K562 (cell line): ENCODE measurements at regions not wholly inside any gene's neighbourhood (a gene's known extent, or its start where the extent isn't known, plus 50 kb on each side); places are given as distances from the start of the nearest gene placed in this dataset.

Experiments
- POLR2A ChIP-seq: fragments of 450-650 bp; conservative IDR thresholded peaks from 2 replicates; pipeline ENCODE4 v1.6.1; 2016
- TBP ChIP-seq: optimal IDR thresholded peaks from 2 replicates; pipeline ENCODE3; 2011; ENCODE audit warnings: low read depth, low read length, improper control_type of control experiment
- TF ChIP-seq, protein P1 (sequence below), 2 experiments: fragments of 450-650 bp in 1 of 2; IDR thresholded peaks; 2 replicates each; pipeline ENCODE4 v1.6.1; 2011 to 2017; ENCODE audit warnings: low read depth in 2 of 2, antibody characterized with exemption in 1 of 2, borderline replicate concordance in 1 of 2, low read length in 1 of 2, mild to moderate bottlenecking in 1 of 2, mixed read lengths in 1 of 2; ENCODE audit not compliant: control insufficient read depth in 1 of 2

DNA sequence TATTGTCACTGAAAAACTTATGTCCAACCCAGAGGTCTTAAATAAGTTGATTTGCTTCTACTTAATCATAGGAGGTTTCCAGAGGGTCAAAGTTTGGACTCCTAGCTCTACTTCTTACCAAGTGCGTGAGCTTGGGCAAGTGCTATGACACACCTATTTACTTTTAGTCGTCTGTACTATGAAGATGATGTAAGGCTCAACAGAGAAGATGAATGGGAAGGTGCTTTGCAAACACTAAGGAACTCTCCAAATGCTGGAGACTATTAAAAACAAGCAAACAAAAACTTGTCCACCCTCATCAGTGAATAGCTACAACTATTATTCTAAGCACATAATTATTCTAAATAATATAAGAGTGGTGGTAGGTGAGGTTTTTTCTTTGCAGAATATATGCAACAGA is 232.3 kb upstream of the USP24 start:
- TF ChIP-seq, protein P1, sequence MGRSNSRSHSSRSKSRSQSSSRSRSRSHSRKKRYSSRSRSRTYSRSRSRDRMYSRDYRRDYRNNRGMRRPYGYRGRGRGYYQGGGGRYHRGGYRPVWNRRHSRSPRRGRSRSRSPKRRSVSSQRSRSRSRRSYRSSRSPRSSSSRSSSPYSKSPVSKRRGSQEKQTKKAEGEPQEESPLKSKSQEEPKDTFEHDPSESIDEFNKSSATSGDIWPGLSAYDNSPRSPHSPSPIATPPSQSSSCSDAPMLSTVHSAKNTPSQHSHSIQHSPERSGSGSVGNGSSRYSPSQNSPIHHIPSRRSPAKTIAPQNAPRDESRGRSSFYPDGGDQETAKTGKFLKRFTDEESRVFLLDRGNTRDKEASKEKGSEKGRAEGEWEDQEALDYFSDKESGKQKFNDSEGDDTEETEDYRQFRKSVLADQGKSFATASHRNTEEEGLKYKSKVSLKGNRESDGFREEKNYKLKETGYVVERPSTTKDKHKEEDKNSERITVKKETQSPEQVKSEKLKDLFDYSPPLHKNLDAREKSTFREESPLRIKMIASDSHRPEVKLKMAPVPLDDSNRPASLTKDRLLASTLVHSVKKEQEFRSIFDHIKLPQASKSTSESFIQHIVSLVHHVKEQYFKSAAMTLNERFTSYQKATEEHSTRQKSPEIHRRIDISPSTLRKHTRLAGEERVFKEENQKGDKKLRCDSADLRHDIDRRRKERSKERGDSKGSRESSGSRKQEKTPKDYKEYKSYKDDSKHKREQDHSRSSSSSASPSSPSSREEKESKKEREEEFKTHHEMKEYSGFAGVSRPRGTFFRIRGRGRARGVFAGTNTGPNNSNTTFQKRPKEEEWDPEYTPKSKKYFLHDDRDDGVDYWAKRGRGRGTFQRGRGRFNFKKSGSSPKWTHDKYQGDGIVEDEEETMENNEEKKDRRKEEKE (IDR thresholded peaks at IDR 0.05; ENCODE audit: borderline replicate concordance in 1 of 2, control insufficient read depth in 1 of 2, low read depth in 2 of 2, low read length in 1 of 2): no peak
- TF ChIP-seq TBP (no peak), POLR2A (no peak)
